B cell (primary cell): ENCODE measurements at regions not wholly inside any gene's neighbourhood (a gene's known extent, or its start where the extent isn't known, plus 50 kb on each side); places are given as distances from the start of the nearest gene placed in this dataset.

ENCODE experiments used
- ATAC-seq: fragments of 200-7000 bp; cut with Tn5 transposase; one replicate; pipeline ENCODE4 v1.10.0; 2021; ENCODE audit warnings: low read depth, mild to moderate bottlenecking, moderate number of reproducible peaks, moderate library complexity
- CTCF ChIA-PET: fragments of 350-600 bp; sonication (Branson Sonifier 250); formaldehyde crosslinking; loops from one replicate; lab custom pipeline; 2021; ENCODE audit warnings: antibody characterized with exemption, inconsistent platforms; lab: Charles Lee
- POLR2A ChIA-PET: fragments of 350-600 bp; sonication (Branson Sonifier 250); formaldehyde crosslinking; loops from one replicate; lab custom pipeline; 2021; ENCODE audit warnings: antibody characterized with exemption; lab: Charles Lee
- DNase-seq: peaks from one replicate; pipeline ENCODE4 v3.0.0; 2013
- H2AFZ ChIP-seq: 2 replicates; pipeline ENCODE4 v1.6.1; 2012; ENCODE audit warnings: mild to moderate bottlenecking, low read depth, low read length; ENCODE audit not compliant: insufficient read depth, poor library complexity, severe bottlenecking
- H3K27ac ChIP-seq, 2 donors: 1 replicate in 1 of 2; 2 replicates in 1 of 2; pipeline ENCODE4 v1.5.1; 2012 to 2013; ENCODE audit warnings: low read length in 2 of 2, mild to moderate bottlenecking in 2 of 2, moderate library complexity in 1 of 2
- H3K27me3 ChIP-seq, 4 experiments: fragments of 200-600 bp in 1 of 4; sonication (generic) in 1 of 4; replicated peaks in 1 of 4; 1 replicate in 2 of 4; 2 replicates in 2 of 4; pipeline versions ENCODE4 v1.6.1 to v1.7.0; 2013 to 2016; ENCODE audit warnings: low read length in 3 of 4, mild to moderate bottlenecking in 2 of 4, mixed read lengths in 1 of 4, moderate library complexity in 1 of 4; ENCODE audit not compliant: insufficient read depth in 4 of 4, control insufficient read depth in 3 of 4; ENCODE audit errors: control extremely low read depth in 1 of 4
- H3K36me3 ChIP-seq, 2 experiments: replicated peaks in 1 of 2; 1 replicate in 1 of 2; 2 replicates in 1 of 2; pipeline versions ENCODE4 v1.6.1 to v1.7.1; 2013; ENCODE audit warnings: low read length in 1 of 2; ENCODE audit not compliant: insufficient read depth in 2 of 2, control insufficient read depth in 1 of 2; ENCODE audit errors: control extremely low read depth in 1 of 2, extremely low read depth in 1 of 2
- H3K4me1 ChIP-seq, 2 donors: fragments of 200-600 bp in 1 of 2; sonication (generic) in 1 of 2; 1 replicate in 1 of 2; 2 replicates in 1 of 2; pipeline versions ENCODE4 v1.5.1 to v1.6.1; 2013 to 2017; ENCODE audit warnings: low read length in 2 of 2; ENCODE audit not compliant: control insufficient read depth in 2 of 2, insufficient read depth in 2 of 2
- H3K4me2 ChIP-seq: replicated peaks from 2 replicates; pipeline ENCODE3; 2012; ENCODE audit warnings: mild to moderate bottlenecking, low read depth, low read length; ENCODE audit not compliant: poor library complexity, severe bottlenecking
- H3K4me3 ChIP-seq, 5 experiments: fragments of 200-600 bp in 1 of 5; sonication (generic) in 1 of 5; 1 replicate in 3 of 5; 2 replicates in 2 of 5; pipeline versions ENCODE4 v1.5.1 to v1.7.0; 2011 to 2016; ENCODE audit warnings: low read length in 4 of 5, mild to moderate bottlenecking in 4 of 5, low read depth in 2 of 5, control low read depth in 1 of 5, moderate library complexity in 1 of 5; ENCODE audit not compliant: insufficient read depth in 1 of 5; ENCODE audit errors: control extremely low read depth in 1 of 5, extremely low read depth in 1 of 5
- H3K79me2 ChIP-seq: fragments of 200-600 bp; sonication (generic); one replicate; pipeline ENCODE4 v1.6.0; 2016; ENCODE audit warnings: low read length; ENCODE audit not compliant: control insufficient read depth, insufficient read depth
- H3K9ac ChIP-seq: fragments of 200-600 bp; sonication (generic); 2 replicates; pipeline ENCODE4 v1.6.1; 2017; ENCODE audit warnings: mild to moderate bottlenecking, low read length, moderate library complexity
- H3K9me3 ChIP-seq, 3 donors: one replicate each; pipeline versions ENCODE4 v1.6.1 to v1.7.1; 2013; ENCODE audit warnings: low read length in 2 of 3; ENCODE audit not compliant: control insufficient read depth in 2 of 3, insufficient read depth in 1 of 3; ENCODE audit errors: control extremely low read depth in 1 of 3
- H4K20me1 ChIP-seq: 2 replicates; pipeline ENCODE4 v1.6.0; 2012; ENCODE audit warnings: mild to moderate bottlenecking, low read length; ENCODE audit not compliant: insufficient read depth, control insufficient read depth, poor library complexity, severe bottlenecking
- H3K27ac Mint-ChIP-seq: one replicate; pipeline ENCODE4 v1.8.0; 2021; ENCODE audit warnings: mixed read lengths
- H3K27me3 Mint-ChIP-seq: one replicate; pipeline ENCODE4 v1.8.0; 2021; ENCODE audit warnings: mixed read lengths
- H3K4me1 Mint-ChIP-seq: one replicate; pipeline ENCODE4 v1.8.0; 2021; ENCODE audit warnings: mixed read lengths
- H3K4me3 Mint-ChIP-seq: one replicate; pipeline ENCODE4 v1.8.0; 2021; ENCODE audit warnings: mixed read lengths
- H3K9me3 Mint-ChIP-seq: one replicate; pipeline ENCODE4 v1.8.0; 2022; ENCODE audit warnings: mixed read lengths; ENCODE audit not compliant: insufficient read depth
- CTCF ChIP-seq: fragments of 200-600 bp; IDR thresholded peaks from one replicate; pipeline ENCODE4 v1.8.0; 2022; ENCODE audit warnings: antibody characterized with exemption, mild to moderate bottlenecking
- EZH2 ChIP-seq: IDR thresholded peaks from 2 replicates; pipeline ENCODE4 v1.6.1; 2012; ENCODE audit warnings: borderline replicate concordance, low read depth, mild to moderate bottlenecking, moderate library complexity, low read length; ENCODE audit not compliant: insufficient read depth, poor library complexity, severe bottlenecking
- WGBS: methylation state at CpG from one replicate; pipeline ENCODE4 v1.1.5; 2013; ENCODE audit warnings: missing lambda C conversion rate; ENCODE audit not compliant: insufficient coverage; 5-methylcytosine and 5-hydroxymethylcytosine counted together
- intact Hi-C: fragments of 100-400 bp; cut with micrococcal nuclease; formaldehyde crosslinking; loops from one replicate; pipeline ENCODE4 v1.10.0; 2022

- H3K9me3 Mint-ChIP-seq: no peaks in the 10 kb centered on the region
- Histone ChIP-seq H3K4me3 (no peak overlapping the region), H4K20me1 (no peaks in the 10 kb centered on the region), H3K9me3 (peaks cover 0 to 10% (median 0%) of the 10 kb centered on the region in 3 donors), H3K9ac (no peak overlapping the region), H3K4me2 (no peak overlapping the region), H2AFZ (no peak overlapping the region), H3K27me3 (peaks cover 0 to 7% (median 3%) of the 10 kb centered on the region in 4 experiments), H3K79me2 (no peaks in the 10 kb centered on the region), H3K27ac (no peak overlapping the region), H3K4me1 (no peaks in the 10 kb centered on the region), H3K36me3 (no peaks in the 10 kb centered on the region)
- no peak for TF ChIP-seq EZH2
- TF ChIP-seq CTCF: no peak
- POLR2A ChIA-PET: no interaction called here
- H3K27ac Mint-ChIP-seq: no peak overlapping the region
- DNase-seq: no peak
- H3K27me3 Mint-ChIP-seq: peaks cover 37% of the 10 kb centered on the region
- WGBS: 17% methylated on average over 23 of the region's 43 CpGs
- intact Hi-C loops: no loop called here
- CTCF ChIA-PET: no interaction called here
- no peak overlapping the region for H3K4me3 Mint-ChIP-seq
- no peaks in the 10 kb centered on the region for H3K4me1 Mint-ChIP-seq
- ATAC-seq: no peak
Measured at GRCh38 chr12:115598871-115599811, 678.4 kb downstream of the MED13L start.

GRCh38 chr12:115597157-115597712, 680.3 kb downstream of the MED13L start:
- Histone ChIP-seq H3K4me1 (no peaks in the 10 kb centered on the region), H3K9ac (no peak overlapping the region), H3K36me3 (no peaks in the 10 kb centered on the region), H3K79me2 (no peaks in the 10 kb centered on the region), H3K4me2 (no peak overlapping the region), H4K20me1 (no peaks in the 10 kb centered on the region), H3K9me3 (peaks cover 0 to 10% (median 0%) of the 10 kb centered on the region in 3 donors), H3K27me3 (peaks cover 0 to 6% (median 3%) of the 10 kb centered on the region in 4 experiments), H2AFZ (no peak overlapping the region), H3K27ac (no peak overlapping the region), H3K4me3 (no peak overlapping the region)
- no peak overlapping the region for H3K27ac Mint-ChIP-seq
- no peak for ATAC-seq
- WGBS: no CpG with 5 or more reads among the region's 3 CpGs
- no peaks in the 10 kb centered on the region for H3K9me3 Mint-ChIP-seq
- CTCF ChIA-PET: no interaction called here
- peaks cover 35% of the 10 kb centered on the region for H3K27me3 Mint-ChIP-seq
- TF ChIP-seq CTCF (no peak), EZH2 (no peak)
- POLR2A ChIA-PET: no interaction called here
- DNase-seq: no peak
- no peak overlapping the region for H3K4me3 Mint-ChIP-seq
- intact Hi-C loops: no loop called here
- no peaks in the 10 kb centered on the region for H3K4me1 Mint-ChIP-seq
